ENCODE measurements at regions not wholly inside any gene's neighbourhood (a gene's known extent, or its start where the extent isn't known, plus 50 kb on each side); places are given as distances from the start of the nearest gene placed in this dataset.

GRCh38 chr18:24914685-24915084 lies 437.3 kb downstream of the ZNF521 start:
- no peak for DNase-seq
- no peaks in the 10 kb centered on the region; the same call in 1 of the 2 replicates for H3K4me1 Mint-ChIP-seq (ENCODE audit: low read depth)

GRCh38 chr18:24915547-24915946 lies 436.4 kb downstream of the ZNF521 start:
- no peak for TF ChIP-seq CTCF (IDR thresholded peaks at IDR 0.05)
- H3K4me1 Mint-ChIP-seq (ENCODE audit: low read depth), result no peaks in the 10 kb centered on the region; the same call in 1 of the 2 replicates
- H3K36me3 Mint-ChIP-seq (ENCODE audit: low read depth), result no peaks in the 10 kb centered on the region
- H3K27me3 Mint-ChIP-seq (ENCODE audit: insufficient read depth), result peaks cover 11% of the 10 kb centered on the region; the same call in 1 of the 2 replicates
- no peak overlapping the region for H3K4me3 Mint-ChIP-seq
- DNase-seq, result peak; percentile 17
- no peaks in the 10 kb centered on the region; the same call in 1 of the 2 replicates for H3K9me3 Mint-ChIP-seq
- H3K27ac Mint-ChIP-seq, result no peak overlapping the region

More at GRCh38 chr18:24914685-24915084, 437.3 kb downstream of the ZNF521 start:
- H3K4me3 Mint-ChIP-seq, result no peak overlapping the region
- H3K9me3 Mint-ChIP-seq, result peaks cover 1% of the 10 kb centered on the region; the same call in 1 of the 2 replicates
- no peak for TF ChIP-seq CTCF (IDR thresholded peaks at IDR 0.05)
- H3K27ac Mint-ChIP-seq, result no peak overlapping the region
- no peaks in the 10 kb centered on the region for H3K36me3 Mint-ChIP-seq (ENCODE audit: low read depth)
- peaks cover 10% of the 10 kb centered on the region; the same call in 1 of the 2 replicates for H3K27me3 Mint-ChIP-seq (ENCODE audit: insufficient read depth)

GRCh38 chr18:24917767-24918166 lies 434.2 kb downstream of the ZNF521 start:
- Mint-ChIP-seq H3K27ac (no peak overlapping the region), H3K27me3 (ENCODE audit: insufficient read depth) (peaks cover 11% of the 10 kb centered on the region; the same call in 1 of the 2 replicates), H3K4me3 (no peak overlapping the region), H3K9me3 (no peaks in the 10 kb centered on the region; the same call in 1 of the 2 replicates), H3K4me1 (ENCODE audit: low read depth) (no peaks in the 10 kb centered on the region; the same call in 1 of the 2 replicates), H3K36me3 (ENCODE audit: low read depth) (no peaks in the 10 kb centered on the region; the same call in 1 of the 2 replicates)
- no peak for DNase-seq
- no peak for TF ChIP-seq CTCF (IDR thresholded peaks at IDR 0.05)

- H3K4me1 Mint-ChIP-seq (ENCODE audit: low read depth), result no peaks in the 10 kb centered on the region; the same call in 1 of the 2 replicates
- no peak overlapping the region for H3K4me3 Mint-ChIP-seq
- no peak for TF ChIP-seq CTCF (IDR thresholded peaks at IDR 0.05)
- DNase-seq, result no peak
- H3K36me3 Mint-ChIP-seq (ENCODE audit: low read depth), result no peaks in the 10 kb centered on the region; the same call in 1 of the 2 replicates
- peaks cover 11% of the 10 kb centered on the region; the same call in 1 of the 2 replicates for H3K27me3 Mint-ChIP-seq (ENCODE audit: insufficient read depth)
- no peaks in the 10 kb centered on the region; the same call in 1 of the 2 replicates for H3K9me3 Mint-ChIP-seq
- H3K27ac Mint-ChIP-seq, result no peak overlapping the region
Measured at GRCh38 chr18:24918257-24918656, 433.7 kb downstream of the ZNF521 start.

GRCh38 chr18:24919181-24919797 lies 432.7 kb downstream of the ZNF521 start:
- Mint-ChIP-seq H3K9me3 (peaks cover 4% of the 10 kb centered on the region; the same call in 1 of the 2 replicates), H3K4me3 (no peak overlapping the region), H3K4me1 (ENCODE audit: low read depth) (no peaks in the 10 kb centered on the region; the same call in 1 of the 2 replicates), H3K27me3 (ENCODE audit: insufficient read depth) (peaks cover 18% of the 10 kb centered on the region; the same call in 1 of the 2 replicates), H3K27ac (no peak overlapping the region), H3K36me3 (ENCODE audit: low read depth) (no peaks in the 10 kb centered on the region; the same call in 1 of the 2 replicates)
- DNase-seq, result no peak
- TF ChIP-seq CTCF (IDR thresholded peaks at IDR 0.05), result no peak

Measured in HFFc6 (cell line).